Umbilical cord (tissue), 1 donor: ENCODE measurements at regions not wholly inside any gene's neighbourhood (a gene's known extent, or its start where the extent isn't known, plus 50 kb on each side); places are given as distances from the start of the nearest gene placed in this dataset.
"Not testable (repeated sequence)": the region's sequence is repeated elsewhere in the genome, so short reads cannot be mapped to it uniquely, and the experiment has no call there.

Experiments used
- DNase-seq: peaks from one replicate; pipeline ENCODE4 v3.0.0-alpha.2; 2015; ENCODE audit warnings: low spot score

- no peak for DNase-seq
These were observed 497.7 kb upstream of the TBL1XR1 start for GRCh38 chr3:177694951-177695350.

GRCh38 chr3:177700117-177700516 is 502.8 kb upstream of the TBL1XR1 start:
- no peak for DNase-seq

- no peak for DNase-seq
These were observed 506.5 kb upstream of the TBL1XR1 start for GRCh38 chr3:177703788-177704187.

GRCh38 chr3:177705976-177706823 is 508.9 kb upstream of the TBL1XR1 start:
- peak; percentile 66 for DNase-seq

- not testable (repeated sequence) for DNase-seq
These were observed 512.2 kb upstream of the TBL1XR1 start for GRCh38 chr3:177709470-177709869.

GRCh38 chr3:177710506-177710905 is 513.2 kb upstream of the TBL1XR1 start:
- peak; percentile 29 for DNase-seq

- peak; percentile 45 for DNase-seq
These were observed 514.4 kb upstream of the TBL1XR1 start for GRCh38 chr3:177711637-177712036.

GRCh38 chr3:177713928-177714900 is 516.9 kb upstream of the TBL1XR1 start:
- DNase-seq: peak; percentile 60

- DNase-seq: peak; percentile 19
These were observed 517.7 kb upstream of the TBL1XR1 start for GRCh38 chr3:177714945-177715344.

- no peak for DNase-seq
These were observed 518.7 kb upstream of the TBL1XR1 start for GRCh38 chr3:177715980-177716379.

GRCh38 chr3:177720927-177721326 is 523.6 kb upstream of the TBL1XR1 start:
- DNase-seq: not testable (repeated sequence)

GRCh38 chr3:177721864-177722785 is 524.8 kb upstream of the TBL1XR1 start:
- peak; percentile 47 for DNase-seq

- peak; percentile 54 for DNase-seq
These were observed 526.8 kb upstream of the TBL1XR1 start for GRCh38 chr3:177724020-177724638.

- no peak for DNase-seq
These were observed 527.9 kb upstream of the TBL1XR1 start for GRCh38 chr3:177725165-177725564.

- no peak for DNase-seq
These were observed 529.5 kb upstream of the TBL1XR1 start for GRCh38 chr3:177726807-177727206.

- peak; percentile 11 for DNase-seq
These were observed 532.8 kb upstream of the TBL1XR1 start for GRCh38 chr3:177729956-177730681.

GRCh38 chr3:177730814-177731213 is 533.5 kb upstream of the TBL1XR1 start:
- DNase-seq: no peak

- DNase-seq: peak; percentile 15
These were observed 534.5 kb upstream of the TBL1XR1 start for GRCh38 chr3:177731644-177732268.

GRCh38 chr3:177733233-177733632 is 536.0 kb upstream of the TBL1XR1 start:
- DNase-seq: no peak

GRCh38 chr3:177733936-177734335 is 536.7 kb upstream of the TBL1XR1 start:
- no peak for DNase-seq
